IPS-NIHi11 (cell line): ENCODE measurements at regions not wholly inside any gene's neighbourhood (a gene's known extent, or its start where the extent isn't known, plus 50 kb on each side); places are given as distances from the start of the nearest gene placed in this dataset.
A peak's percentile ranks its signal among the peaks of the same experiment; 100 is the strongest.

Experiments
- DNase-seq: peaks from one replicate; pipeline ENCODE4 v3.0.0; 2012; ENCODE audit warnings: mixed read lengths, low spot score

DNA sequence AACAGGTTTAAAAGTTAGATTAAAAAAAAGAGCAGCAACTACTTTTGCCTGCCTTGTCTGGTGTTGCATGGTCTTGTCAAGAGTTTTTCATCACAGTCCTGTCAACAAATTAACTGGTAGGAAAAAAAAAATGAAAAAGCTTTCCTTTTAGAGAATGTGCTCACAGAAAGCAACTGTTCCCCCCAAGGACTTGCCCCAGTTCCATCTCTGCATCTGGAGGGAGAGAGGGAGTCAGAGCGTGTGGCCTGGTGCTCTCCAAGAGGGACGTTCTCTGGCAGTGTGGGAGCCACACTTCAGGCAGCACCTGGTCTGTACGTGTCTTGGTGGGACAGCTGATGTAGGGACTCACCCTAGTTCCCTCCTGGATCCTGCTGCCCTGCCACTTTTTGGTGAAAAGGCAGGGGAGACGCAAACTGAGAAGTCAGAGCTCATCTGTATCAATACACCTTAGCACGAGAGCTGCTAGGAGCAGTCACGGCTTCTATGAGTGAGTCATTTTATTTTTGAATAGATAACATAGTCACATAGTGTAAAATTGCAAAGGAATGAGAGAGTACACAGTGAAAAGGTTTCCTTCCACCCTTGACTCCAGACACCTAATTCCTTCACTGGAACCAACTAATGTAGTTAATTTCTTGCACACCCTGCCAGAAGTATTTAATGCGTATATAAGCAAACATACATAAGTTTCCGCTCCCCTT is 172.5 kb upstream of the MGAT5 start:
- DNase-seq: no peak

DNA sequence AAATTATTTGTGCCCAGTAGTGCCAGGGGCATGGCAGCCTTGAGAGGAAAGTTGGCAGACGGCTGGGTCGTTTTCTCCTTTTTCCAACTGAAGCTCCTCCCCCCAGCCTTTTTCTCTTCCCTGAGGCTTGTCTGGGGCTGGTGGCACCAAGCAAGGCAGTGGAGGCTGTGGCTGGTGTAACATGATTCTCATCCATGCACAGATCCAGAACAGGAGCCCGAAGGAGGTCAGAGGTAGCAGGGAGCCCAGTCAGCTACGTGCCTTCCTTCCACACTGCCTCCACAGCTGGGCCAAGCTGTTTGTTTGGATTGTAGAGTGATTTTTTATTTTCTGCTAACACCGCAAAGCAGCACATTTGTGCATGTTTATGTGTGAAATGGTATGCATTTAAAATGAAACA is 170.3 kb upstream of the MGAT5 start:
- no peak for DNase-seq

DNA sequence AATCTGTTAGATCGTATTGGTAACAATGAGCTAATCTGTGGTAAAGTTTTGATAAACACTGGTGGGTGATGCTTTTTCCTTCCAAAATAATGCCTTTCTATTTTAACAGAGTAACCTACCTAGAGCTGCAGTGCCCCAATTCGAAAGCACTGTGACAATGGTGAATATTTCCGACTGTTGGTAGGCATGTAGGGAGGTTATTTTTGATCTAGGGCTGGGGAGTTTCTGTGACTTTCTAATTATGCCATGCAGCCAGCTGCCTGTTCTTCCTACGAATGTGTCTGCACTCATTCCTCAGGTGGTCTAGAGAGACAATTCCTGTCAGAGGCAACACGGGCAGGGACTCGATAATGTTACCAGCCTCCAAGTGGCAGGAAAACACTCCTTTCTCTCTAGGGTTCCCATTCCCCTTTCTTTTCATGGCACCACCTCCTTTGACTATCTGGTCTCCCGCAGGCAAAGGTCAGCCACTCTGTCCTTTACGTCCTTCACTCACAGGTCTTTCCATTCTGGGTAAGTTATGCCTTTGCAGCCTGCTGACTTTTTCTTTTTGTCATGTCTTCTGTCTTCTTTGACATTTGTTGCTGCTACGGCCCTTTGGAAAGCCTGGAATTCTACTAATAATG is 167.2 kb upstream of the MGAT5 start:
- DNase-seq: no peak

DNA sequence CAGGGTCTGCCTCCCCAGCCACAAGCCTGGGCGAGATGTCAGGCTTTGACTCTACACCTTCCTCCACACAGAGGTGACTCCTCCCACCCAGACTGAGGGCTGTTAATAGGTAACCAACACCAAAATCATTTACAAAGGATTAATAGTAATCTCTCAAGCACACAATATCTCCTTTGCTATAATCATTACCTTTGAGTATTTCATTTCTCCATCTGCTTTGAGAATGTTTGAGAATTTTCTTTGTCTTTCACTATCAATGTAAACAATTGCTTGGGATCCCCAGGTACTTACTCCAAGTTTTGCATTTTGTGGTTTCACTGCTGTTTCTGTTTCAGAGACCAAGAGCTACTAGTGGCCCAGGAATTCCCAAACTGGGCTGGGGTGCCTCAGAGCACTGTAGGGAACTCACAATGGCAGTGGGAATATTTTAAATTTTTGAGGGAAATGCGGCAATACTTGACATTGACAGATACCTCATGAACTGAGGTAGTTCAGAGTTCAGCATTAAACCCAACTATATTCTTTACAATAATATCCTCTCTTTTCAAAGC is 166.4 kb upstream of the MGAT5 start:
- no peak for DNase-seq

DNA sequence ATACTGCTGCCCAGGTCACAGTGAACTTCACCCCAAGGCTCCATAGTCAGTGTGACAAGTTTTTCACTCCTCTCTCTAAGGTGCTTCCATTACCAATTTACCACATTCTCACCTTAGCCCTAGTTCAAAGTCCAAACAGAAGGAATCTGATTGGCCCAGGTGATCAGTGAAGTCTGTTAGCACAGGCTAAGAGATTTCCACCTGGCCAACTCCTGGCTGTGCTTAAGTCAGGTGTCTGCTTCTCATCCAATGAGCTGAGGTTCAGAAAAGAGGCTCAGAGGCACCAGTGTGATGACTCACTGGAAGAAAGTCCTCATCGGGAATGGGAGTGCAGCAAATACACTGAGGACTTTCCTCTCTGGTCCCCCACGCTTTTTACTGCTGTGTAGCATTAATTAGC is 164.4 kb upstream of the MGAT5 start:
- DNase-seq: no peak

DNA sequence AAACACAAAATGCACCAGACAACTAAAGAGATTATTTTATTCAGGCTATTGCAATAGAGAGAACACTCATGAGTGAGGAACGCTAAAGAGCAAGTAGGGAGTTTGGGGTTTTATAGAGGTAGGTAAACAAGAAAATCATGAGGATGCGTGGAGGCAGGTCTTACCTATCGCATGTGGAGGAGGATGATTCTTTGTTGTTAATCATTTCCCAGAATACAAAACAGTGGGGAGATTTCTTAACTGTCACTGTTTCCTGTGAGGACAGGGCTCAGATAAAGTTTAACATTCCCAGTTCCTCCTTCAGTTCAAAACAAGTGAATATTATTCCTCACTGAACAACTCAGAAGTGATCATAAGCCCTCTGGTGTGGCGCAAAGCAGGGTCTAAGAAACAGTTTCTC is 156.1 kb upstream of the MGAT5 start:
- DNase-seq: no peak

DNA sequence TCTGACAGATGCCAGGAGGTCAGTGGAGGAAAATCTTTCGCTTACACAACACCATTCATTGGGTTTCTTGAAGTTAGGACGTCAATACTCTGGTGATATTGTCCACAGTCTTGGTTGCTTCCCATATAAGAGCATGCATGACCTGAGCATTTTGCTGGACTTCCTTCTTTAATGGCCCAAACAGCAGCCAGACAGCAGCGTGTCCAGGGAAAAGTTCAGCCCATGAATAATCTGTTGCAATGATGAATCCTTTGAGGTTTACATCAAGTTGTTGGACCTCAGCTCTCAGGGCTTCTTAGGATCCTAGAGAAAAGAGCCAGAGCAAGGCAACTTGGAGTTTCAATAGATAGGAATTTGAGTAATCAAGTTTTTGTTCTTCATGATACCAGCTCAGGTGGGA is 155.6 kb upstream of the MGAT5 start:
- DNase-seq: no peak

DNA sequence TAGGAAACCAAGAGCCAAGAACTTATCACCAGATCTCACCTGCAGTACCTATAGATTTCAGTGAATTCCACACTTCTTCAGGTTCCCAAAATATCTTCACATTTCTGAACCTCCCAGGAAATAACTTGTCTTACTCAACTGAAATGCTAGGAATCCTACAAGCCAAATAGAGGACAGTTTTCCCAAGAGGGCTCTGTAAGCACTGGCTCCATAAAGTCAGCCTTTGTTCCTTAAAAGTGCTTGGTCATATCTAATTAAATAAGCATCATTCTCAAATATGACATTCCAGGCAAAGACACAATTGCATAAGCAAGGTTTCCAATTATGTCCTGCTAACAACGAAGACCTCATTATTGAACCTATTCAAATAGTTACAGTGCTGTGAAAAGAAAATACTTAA is 154.6 kb upstream of the MGAT5 start:
- no peak for DNase-seq

DNA sequence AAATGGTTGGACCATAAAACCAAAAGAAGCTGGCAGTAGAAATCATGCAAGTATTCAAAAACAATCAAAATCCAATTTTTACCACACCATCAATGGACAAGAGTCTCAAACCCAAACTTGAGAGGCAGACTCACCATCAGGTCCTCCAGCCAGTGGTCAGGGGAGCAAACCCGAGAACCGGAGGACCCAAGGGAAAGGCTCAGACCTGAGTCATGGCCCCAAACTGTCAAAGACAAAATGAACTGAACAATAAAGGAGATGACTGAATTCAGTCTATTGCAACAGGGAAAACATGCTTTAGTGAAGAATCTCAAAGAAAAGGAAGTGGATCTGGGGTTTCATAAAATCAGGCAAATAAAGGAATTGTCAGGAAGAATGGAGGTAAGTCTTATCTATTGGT is 150.7 kb upstream of the MGAT5 start:
- no peak for DNase-seq

DNA sequence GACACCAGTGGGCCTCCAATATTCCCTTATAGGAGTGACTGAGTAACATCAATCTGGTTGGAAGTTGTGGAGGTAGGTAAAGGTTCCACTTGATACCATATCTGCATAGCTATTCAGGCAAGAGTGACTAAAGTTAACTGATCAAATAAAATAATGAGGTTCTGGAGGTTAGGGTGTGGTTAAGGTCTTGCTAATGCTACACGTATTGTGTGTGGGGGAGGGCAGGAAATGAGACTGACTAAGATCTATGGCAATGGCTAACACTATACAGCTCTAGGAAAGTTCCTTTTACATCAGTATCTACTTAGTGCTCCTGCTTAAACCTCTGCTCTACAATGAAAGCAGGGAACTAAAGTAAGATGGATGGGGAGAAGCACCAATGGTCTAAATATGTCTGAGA is 149.1 kb upstream of the MGAT5 start:
- DNase-seq: no peak

DNA sequence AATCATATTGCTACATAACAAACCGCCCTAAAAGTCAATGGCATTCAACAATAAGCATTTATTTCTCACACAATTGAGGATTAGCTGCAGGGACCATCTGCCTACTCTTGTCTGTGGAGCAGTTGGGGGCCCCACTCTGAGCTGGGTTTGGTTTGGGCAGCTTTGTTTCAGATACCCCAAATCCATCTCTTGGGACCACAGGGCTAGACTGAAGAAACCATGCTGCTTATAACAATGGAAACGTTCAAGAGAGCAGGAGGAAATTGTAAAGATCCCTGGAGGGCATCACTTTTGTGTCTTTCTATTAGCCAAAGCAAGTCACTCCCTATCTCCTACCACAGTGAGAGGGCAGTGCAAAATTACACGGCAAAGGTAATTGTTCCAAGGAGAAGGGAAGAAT is 146.5 kb upstream of the MGAT5 start:
- peak; percentile 40 for DNase-seq

DNA sequence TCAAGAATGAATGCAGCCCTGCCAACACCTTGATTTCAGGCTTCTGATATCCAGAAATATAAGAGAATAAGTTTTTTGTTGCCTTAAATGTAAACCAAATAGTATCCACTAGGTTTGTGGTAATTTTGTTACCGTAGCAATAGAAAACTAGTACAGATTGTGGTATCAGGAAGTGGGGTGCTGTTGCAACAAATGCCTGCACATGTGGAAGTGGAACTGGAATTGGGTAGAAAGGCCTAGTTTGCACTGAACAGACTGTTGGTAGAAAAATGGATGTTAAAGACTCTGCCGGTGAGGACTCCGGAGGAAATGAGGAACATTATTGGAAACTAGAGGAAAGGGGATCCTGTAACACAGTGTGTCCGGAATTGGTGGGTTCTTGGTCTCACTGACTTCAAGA is 145.8 kb upstream of the MGAT5 start:
- DNase-seq: no peak

DNA sequence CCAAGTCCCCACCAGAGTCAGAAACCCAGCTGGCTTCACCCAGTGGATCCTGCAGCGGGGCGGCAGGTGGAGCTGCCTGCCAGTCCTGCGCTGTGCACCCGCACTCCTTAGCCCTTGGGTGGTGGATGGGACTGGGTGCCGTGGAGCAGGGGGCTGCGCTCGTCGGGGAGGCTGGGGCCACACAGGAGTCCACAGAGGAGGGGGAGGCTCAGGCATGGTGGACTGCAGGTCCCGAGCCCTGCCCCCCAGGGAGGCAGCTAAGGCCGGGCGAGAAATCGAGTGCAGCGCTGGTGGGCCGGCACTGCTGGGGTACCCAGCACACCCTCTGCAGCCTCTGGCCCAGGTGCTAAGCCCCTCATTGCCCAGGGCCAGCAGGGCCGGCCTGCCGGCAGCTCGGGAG is 144.6 kb upstream of the MGAT5 start:
- no peak for DNase-seq

DNA sequence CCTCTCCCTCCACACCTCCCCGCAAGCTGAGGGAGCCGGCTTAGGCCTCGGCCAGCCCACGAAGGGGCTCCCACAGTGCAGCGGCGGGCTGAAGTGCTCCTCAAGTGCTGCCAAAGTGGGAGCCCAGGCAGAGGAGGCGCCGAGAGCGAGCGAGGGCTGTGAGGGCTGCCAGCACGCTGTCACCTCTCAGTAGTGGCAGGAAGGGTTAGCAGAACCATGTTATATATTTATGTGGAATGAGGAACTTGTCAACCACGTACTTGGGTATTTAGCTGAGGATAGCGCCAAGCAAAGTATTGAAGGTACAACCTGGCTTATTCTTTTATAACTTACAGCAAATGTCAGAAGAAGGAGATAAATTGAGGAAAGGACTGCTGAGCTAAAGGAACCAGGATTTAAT is 144.1 kb upstream of the MGAT5 start:
- DNase-seq: no peak

DNA sequence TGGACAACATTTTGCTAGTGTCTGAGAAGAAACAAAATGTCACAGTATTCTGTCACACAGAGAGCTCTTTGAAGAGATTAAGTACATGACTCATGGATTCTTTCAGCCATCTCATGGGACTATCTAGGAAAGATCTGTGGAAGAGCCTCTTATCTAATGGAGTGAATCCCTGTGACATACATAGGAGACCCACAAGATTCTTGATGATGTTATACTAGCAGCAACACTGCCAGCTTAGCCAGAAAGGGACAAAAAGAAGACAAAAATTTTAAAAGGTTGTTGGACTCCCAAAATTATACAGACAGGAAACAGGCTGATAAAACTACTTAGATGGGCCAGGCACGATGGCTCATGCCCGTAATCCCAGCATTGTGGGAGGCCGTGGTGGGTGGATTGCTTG is 143.3 kb upstream of the MGAT5 start:
- no peak for DNase-seq

DNA sequence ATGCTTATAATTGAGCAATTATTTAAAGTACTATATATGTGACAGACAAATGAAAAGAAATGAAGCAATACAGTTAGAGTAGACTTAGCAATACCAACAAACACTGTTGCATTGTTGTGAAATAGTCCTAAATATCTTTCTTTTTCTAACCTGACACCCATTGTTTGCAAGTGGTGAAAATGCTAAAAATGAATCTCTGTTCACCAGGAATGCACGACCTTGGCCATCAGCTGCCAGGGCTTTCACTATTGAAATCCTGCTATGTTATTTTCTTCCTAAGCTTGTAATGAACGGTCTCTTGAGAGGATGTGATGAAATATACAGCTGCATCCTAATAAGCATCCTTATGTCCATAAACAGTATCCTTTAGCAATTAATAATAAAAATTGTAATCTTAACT is 136.2 kb upstream of the MGAT5 start:
- DNase-seq: no peak

DNA sequence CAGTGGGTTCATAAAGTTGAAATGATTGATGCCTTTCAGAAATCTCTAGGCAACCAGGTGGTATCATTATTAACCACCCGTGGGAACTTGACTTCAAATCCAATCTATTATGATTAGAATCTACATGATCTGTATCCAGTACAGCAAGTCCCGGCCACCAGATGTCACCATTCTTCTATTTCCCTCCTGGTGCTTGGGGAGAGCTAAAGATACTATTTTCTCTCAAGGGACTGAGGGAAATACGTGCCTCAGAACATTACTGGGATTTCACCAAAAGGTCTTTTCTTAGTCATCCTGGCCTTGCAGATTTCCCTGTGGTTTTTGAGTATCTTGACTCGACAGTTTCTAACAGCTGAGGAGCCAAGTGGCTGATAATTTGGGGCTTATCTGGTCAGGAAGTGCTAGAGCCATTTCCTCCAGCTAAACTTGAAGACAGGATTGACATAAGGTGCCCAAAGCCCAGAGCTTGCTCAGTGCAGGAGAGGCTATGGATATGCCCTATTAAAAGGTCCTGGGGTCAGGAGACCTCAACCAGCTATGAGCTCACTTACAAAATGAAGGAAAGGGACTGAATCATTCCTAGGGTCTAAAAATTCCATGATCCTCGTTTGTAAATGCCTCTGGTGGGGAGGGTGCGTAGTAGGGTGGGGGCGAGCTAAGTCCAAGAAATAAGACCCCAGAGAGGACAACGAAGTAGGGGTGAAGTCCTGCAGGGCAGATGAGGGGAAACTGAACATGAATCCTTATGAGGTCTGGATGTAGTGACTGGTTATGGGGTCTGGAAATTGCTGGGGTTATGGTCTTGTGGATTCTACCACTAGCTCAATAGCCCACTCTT is 135.4 kb upstream of the MGAT5 start:
- peak; percentile 63 for DNase-seq

DNA sequence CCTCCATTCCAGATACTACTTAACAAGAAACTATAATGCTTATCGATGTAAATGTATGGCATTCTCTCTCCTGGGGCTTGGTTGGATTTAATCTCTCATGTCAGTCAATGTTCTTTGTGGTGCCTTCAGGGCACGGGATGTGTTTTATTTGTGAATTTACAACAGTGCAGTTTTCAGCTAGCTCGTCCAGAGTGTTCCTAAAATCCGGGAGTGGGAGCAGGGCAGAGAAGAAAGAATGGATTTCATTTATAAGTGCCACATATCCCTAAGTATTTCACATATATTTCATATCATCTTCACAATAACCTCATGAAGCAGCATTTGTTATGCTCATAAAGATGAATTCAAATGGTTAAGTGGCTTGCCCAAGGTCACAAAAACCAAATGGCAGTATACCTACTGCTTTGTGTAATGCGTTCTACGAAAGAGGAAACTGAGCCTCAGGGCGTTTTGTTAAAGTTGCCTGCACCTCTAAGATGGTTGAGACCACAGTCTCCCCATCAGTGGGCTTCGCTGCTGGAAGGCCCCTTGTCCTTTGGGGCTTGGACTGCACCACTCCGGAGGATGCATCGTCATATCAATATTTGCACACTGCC is 134.7 kb upstream of the MGAT5 start:
- no peak for DNase-seq

DNA sequence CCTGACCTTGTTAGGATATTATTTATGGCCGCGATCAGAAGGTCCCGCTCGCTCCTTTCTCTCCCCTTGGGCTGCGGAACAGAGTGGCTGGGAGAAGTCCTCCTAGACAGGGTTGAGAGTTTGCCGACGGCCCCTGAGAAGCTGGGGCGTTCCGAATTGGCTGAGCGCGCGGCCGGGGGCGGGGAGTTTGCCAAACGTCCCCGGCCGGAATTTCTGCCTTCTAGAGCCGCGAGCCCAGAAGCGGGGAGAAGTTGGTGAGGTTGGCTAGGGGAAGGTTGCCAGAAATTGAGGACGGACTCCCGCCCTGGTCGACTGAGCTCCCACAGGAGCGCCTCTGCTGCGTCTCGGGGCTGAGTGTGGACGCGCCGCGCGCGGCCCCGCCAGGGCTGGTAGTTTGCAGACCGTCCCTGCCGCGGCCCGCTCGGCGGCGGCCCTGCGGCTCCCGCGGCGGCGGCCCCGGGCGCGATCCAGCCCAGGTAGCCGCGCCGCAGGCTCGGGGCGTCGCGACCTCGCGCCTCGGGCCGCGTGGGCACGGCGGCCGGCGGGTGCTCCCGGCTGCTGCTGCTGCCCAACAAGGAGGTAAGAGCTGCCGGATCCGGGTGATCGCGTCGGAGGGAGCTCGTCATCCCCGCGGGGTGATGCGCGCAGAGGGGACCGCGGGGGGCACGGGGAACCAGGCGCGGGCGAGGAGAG is 134.0 kb upstream of the MGAT5 start:
- DNase-seq: peak; percentile 91

DNA sequence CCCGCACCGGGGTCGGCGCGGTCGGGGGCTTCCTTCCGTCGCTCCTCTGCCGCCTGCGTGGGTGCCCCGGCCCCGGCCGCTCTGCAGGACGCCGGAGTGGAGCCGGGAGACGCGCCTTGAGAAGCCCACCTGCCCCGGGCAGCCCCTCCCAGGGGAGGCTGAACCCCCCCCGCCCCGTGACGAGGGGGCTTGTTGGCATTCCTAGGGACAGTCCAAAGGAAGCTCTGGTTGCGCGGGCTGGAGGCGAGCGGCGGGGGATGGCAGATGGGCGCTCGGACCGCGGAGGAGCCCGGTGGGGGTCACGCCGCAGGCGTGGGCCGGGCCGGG is 133.5 kb upstream of the MGAT5 start:
- DNase-seq: peak; percentile 53

DNA sequence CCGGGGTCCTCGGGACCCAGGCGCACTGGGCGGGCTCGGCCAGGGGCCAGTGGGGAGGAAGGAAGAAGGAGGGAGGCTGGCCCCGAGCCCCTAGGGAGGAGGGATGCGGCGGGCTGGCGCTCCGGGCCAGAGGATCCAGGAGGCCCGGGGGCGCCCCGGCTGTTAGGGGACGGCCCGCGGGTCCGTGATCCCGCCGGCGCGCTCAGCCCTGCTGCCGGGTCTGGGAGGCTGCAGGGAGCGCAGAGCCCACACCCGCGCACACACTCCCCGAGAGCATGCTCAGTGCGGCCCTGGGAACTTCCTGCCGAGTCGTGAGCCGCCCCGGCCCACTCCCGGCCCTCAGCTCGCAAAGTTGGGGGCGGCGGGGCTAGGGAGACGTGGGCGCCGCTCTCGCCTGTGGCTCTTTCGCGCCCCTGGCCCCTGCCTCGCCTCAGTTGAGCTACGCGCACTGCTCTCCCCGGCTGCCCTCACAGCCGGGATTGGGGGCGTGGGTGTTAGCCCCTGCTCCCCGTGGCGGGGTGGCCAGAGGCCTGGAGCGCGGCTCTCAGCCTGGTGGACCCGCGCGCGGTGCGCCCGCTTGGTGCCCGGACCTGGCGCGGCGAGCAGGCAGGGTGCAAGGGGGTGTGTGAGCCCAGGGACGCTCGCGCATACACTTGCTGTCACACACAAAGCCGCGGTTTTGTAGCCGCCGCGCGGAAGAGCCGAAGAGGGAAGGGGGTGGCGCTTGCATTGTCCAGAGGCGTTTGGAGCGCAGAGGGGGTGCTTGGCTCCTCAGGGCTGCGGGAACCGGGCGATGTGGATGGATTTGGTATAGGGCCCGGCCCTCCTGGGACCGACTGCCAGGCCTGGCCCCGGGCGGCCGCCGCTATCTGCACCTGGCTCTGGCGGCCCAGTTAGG is 132.9 kb upstream of the MGAT5 start:
- DNase-seq: peak; percentile 73
